ENCODE measurements at regions not wholly inside any gene's neighbourhood (a gene's known extent, or its start where the extent isn't known, plus 50 kb on each side); places are given as distances from the start of the nearest gene placed in this dataset.
"Not testable (repeated sequence)": the region's sequence is repeated elsewhere in the genome, so short reads cannot be mapped to it uniquely, and the experiment has no call there.

DNA sequence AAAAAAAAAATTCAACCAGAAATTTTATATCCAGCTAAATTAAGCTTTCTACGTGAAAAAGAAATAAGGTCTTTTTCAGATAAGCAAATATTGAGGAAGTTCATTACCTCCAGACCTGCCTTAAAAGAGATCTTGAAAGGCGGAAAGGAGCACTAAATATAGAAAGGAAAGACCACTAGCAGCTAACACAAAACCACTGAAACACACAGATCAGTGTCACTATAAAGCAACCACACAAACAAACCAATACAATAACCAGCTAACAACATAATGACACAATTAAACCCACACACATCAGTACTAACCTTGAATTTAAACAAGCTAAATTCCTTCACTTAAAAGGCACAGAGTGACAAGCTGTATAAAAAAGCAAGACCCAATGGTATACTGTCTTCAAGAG lies 958.3 kb downstream of the TSN start:
- Mint-ChIP-seq H3K4me3 (no peak overlapping the region), H3K4me1 (no peaks in the 10 kb centered on the region), H3K27me3 (ENCODE audit: low read depth) (peaks cover 3% of the 10 kb centered on the region), H3K9me3 (peaks cover 39% of the 10 kb centered on the region), H3K36me3 (ENCODE audit: low read depth) (no peaks in the 10 kb centered on the region), H3K27ac (no peak overlapping the region)
- TF ChIP-seq, protein P1, sequence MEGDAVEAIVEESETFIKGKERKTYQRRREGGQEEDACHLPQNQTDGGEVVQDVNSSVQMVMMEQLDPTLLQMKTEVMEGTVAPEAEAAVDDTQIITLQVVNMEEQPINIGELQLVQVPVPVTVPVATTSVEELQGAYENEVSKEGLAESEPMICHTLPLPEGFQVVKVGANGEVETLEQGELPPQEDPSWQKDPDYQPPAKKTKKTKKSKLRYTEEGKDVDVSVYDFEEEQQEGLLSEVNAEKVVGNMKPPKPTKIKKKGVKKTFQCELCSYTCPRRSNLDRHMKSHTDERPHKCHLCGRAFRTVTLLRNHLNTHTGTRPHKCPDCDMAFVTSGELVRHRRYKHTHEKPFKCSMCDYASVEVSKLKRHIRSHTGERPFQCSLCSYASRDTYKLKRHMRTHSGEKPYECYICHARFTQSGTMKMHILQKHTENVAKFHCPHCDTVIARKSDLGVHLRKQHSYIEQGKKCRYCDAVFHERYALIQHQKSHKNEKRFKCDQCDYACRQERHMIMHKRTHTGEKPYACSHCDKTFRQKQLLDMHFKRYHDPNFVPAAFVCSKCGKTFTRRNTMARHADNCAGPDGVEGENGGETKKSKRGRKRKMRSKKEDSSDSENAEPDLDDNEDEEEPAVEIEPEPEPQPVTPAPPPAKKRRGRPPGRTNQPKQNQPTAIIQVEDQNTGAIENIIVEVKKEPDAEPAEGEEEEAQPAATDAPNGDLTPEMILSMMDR (IDR thresholded peaks at IDR 0.05; ENCODE audit: unreplicated experiment in 3 of 3): no peak

DNA sequence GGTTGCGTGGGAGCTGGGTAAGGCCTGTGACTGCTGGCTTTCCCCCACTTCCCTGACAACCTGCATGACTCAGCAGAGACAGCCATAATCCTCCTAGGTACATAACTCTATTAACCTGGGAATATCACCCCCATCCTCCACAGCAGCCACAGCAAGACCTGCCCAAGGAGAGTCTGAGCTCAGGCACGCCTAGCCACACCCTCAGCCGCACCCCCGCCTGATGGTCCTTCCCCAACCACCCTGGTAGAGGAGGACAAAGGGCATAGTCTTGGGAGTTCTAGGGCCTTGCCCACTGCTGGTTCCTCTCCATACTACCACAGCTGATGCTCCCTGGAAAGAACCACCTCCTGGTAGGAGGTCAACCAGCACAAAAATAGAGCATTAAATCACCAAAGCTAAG lies 965.4 kb downstream of the TSN start:
- H3K9me3 Mint-ChIP-seq; H3K36me3 Mint-ChIP-seq (ENCODE audit: low read depth); H3K27me3 Mint-ChIP-seq (ENCODE audit: low read depth); H3K4me3 Mint-ChIP-seq; H3K4me1 Mint-ChIP-seq; H3K27ac Mint-ChIP-seq: not testable (repeated sequence)

DNA sequence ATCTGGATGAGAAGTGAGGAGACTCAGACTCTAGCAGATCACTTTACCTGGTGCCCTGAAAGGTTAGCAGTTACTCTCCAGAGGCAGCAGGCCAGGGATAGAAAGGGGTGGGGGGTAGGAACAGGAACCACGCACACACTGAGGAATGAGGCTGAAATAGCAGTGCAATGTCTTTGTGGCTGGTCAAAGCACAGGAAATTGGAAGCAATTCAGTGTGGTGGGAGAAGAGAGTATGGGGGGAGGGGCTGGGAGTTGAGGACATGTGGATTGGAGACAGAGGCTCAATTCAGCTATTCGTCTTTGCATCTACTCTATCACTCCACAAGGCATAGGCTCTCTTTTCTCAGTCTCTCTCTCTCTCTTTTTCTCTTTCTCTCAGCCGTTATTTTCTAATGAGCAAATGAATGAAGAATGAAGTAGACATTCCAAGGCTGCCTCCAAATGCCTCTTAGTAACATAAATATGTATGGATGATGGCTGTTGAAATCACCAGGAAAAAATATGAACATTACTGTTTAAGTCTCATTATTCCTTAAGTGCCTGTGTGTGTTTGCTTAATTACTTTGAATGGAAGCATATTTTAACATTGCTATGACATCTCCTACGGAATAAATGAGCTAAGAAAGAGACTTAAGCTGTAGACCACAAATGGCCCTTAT lies 979.4 kb downstream of the TSN start:
- no peaks in the 10 kb centered on the region for H3K36me3 Mint-ChIP-seq (ENCODE audit: low read depth)
- no peak overlapping the region for H3K4me3 Mint-ChIP-seq
- H3K9me3 Mint-ChIP-seq: no peaks in the 10 kb centered on the region

DNA sequence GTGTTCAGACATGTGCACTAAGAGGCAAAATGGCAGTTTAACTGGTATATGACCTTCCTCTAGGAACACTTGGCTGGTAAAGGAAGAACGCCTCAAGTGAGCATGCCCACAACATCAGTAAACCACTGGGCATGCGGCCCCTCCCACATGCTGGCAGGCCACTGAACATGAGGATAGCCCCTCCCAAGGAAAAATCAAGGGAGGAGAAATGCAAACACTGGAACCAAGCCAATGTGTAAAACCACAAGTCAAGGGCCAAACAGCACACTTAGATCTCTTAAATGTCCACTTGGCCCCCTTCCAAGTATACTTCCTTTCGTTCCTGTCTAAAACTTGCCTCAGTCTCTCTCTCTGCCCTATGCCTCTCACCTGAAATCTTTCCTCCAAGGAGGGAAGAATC lies 980.8 kb downstream of the TSN start:
- no peak overlapping the region for H3K27ac Mint-ChIP-seq
- H3K36me3 Mint-ChIP-seq (ENCODE audit: low read depth): no peaks in the 10 kb centered on the region
- no peaks in the 10 kb centered on the region for H3K27me3 Mint-ChIP-seq (ENCODE audit: low read depth)
- no peak overlapping the region for H3K4me3 Mint-ChIP-seq
- TF ChIP-seq, protein P1 (IDR thresholded peaks at IDR 0.05; ENCODE audit: unreplicated experiment in 3 of 3): no peak
- no peaks in the 10 kb centered on the region for H3K4me1 Mint-ChIP-seq
- H3K9me3 Mint-ChIP-seq: no peaks in the 10 kb centered on the region

More for the DNA sequence above, 979.4 kb downstream of the TSN start:
- TF ChIP-seq, protein P1 (IDR thresholded peaks at IDR 0.05; ENCODE audit: unreplicated experiment in 3 of 3): no peak
- Mint-ChIP-seq H3K27ac (no peak overlapping the region), H3K4me1 (no peaks in the 10 kb centered on the region), H3K27me3 (ENCODE audit: low read depth) (no peaks in the 10 kb centered on the region)

DNA sequence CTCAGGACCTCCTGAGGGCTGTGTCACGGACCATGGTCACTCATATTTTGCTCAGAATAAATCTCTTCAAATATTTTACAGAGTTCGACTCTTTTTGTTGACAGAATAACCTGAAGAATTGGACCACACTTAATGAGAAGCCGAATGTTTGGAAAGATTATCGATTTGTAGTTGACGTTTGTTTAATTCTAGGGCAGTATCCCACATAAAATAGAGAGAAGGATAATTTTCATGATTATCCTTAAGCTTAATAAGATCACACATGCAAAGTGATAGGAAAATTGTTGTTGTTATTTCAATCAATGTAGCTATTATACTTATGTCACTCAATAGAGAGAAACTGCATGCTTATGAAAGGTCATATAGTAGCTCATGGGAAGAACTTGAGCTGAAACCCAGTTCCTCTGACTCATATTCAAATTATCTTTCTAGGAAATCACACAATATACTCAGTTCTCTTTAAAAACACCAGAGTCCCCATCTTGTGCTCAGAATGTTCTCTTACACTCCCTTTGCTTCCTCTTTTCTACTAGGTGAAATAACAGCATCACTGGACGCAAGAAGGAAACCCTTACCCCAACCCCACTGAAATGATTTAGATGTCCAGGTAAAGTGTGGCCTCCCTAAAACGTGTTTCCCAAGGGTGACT lies 982.1 kb downstream of the TSN start:
- TF ChIP-seq, protein P1 (IDR thresholded peaks at IDR 0.05; ENCODE audit: unreplicated experiment in 3 of 3): no peak
- H3K9me3 Mint-ChIP-seq: no peaks in the 10 kb centered on the region
- H3K27ac Mint-ChIP-seq: no peak overlapping the region
- no peak overlapping the region for H3K4me3 Mint-ChIP-seq
- H3K4me1 Mint-ChIP-seq: no peaks in the 10 kb centered on the region
- no peaks in the 10 kb centered on the region for H3K27me3 Mint-ChIP-seq (ENCODE audit: low read depth)
- H3K36me3 Mint-ChIP-seq (ENCODE audit: low read depth): no peaks in the 10 kb centered on the region

DNA sequence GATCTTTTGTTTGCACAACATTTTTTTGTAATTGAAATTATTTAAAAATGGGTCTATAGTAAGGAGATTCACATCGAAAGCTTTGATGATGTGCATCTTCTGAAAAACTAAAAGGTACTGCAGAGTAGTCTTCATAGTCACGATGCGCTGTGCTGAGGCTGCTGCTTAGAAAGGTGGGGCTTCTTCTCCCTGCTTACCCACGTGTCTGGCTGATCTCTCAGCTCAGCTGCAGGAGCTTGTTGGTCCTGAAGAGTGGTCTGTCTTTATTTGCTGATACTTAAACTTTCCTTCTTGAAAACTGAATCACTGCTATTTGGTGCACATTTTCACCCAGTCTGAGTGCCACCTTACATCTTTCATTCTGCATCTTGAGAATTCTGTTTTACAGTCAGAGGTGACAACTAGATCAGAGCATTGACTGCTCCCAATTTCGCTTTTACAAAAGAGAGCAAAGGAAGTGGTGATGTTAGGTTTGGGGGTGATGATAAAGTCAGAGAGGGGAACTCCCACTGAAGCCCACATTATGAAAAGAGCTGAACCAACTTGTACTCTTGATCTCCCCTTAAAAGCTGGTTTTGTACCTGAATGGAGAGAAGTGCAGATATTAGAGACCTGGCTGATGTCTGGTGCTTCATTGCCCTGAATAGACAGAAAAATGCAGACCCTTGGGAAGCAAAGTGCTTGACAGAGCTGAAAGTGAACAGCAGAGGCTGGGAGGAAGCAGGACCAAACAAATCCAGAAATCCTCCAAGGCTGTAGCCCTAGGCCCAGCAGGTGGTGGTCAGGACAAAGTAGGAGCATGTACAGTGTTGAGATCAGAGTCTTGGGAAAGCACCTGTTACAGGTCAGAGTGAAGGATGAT lies 984.5 kb downstream of the TSN start:
- TF ChIP-seq, protein P1 (IDR thresholded peaks at IDR 0.05; ENCODE audit: unreplicated experiment in 3 of 3): no peak
- Mint-ChIP-seq H3K27ac (no peak overlapping the region), H3K27me3 (ENCODE audit: low read depth) (no peaks in the 10 kb centered on the region), H3K4me1 (no peaks in the 10 kb centered on the region), H3K9me3 (no peaks in the 10 kb centered on the region), H3K36me3 (ENCODE audit: low read depth) (no peaks in the 10 kb centered on the region), H3K4me3 (no peak overlapping the region)
